HepG2 (cell line): ENCODE measurements at regions not wholly inside any gene's neighbourhood (a gene's known extent, or its start where the extent isn't known, plus 50 kb on each side); places are given as distances from the start of the nearest gene placed in this dataset.

ENCODE experiments used
- CTCF ChIP-seq: sonication (generic); formaldehyde crosslinking; IDR thresholded peaks from 2 replicates; pipeline ENCODE4 v1.5.0; 2020; ENCODE audit warnings: mild to moderate bottlenecking, missing genetic modification reagents, moderate library complexity
- RFX5 ChIP-seq: IDR thresholded peaks from 2 replicates; pipeline ENCODE4 v1.6.1; 2011; ENCODE audit warnings: low read depth, low read length, improper control_type of control experiment

- TF ChIP-seq RFX5 (no peak), CTCF (CRISPR knock-in tag) (no peak)
These were observed 308.1 kb upstream of the PPARGC1A start for GRCh38 chr4:24197955-24198354.
